OCI-LY1 (cell line): ENCODE measurements at regions not wholly inside any gene's neighbourhood (a gene's known extent, or its start where the extent isn't known, plus 50 kb on each side); places are given as distances from the start of the nearest gene placed in this dataset.

Experiments
- CTCF ChIP-seq: fragments of 200-600 bp; sonication (generic), shearing (Covaris generic); IDR thresholded peaks from 2 replicates; pipeline ENCODE4 v1.5.1; 2017; ENCODE audit warnings: mild to moderate bottlenecking, antibody characterized with exemption, low read length, moderate library complexity, mixed read lengths
- EZH2 ChIP-seq: fragments of 200-600 bp; sonication (generic), shearing (Covaris generic); IDR thresholded peaks from 2 replicates; pipeline ENCODE4 v1.8.0; 2017; ENCODE audit warnings: borderline replicate concordance, mixed run types, mild to moderate bottlenecking, antibody characterized with exemption, low read length, moderate library complexity, mixed read lengths

GRCh38 chr4:130859991-130860390, 1764.0 kb downstream of the C4orf33 start:
- TF ChIP-seq CTCF = no peak
- no peak for TF ChIP-seq EZH2
